NCI-H1436 (cell line): ENCODE measurements at regions not wholly inside any gene's neighbourhood (a gene's known extent, or its start where the extent isn't known, plus 50 kb on each side); places are given as distances from the start of the nearest gene placed in this dataset.

ENCODE experiments used
- DNase-seq: peaks from one replicate; lab custom pipeline; 2025; lab: John Stamatoyannopoulos, UW

DNA sequence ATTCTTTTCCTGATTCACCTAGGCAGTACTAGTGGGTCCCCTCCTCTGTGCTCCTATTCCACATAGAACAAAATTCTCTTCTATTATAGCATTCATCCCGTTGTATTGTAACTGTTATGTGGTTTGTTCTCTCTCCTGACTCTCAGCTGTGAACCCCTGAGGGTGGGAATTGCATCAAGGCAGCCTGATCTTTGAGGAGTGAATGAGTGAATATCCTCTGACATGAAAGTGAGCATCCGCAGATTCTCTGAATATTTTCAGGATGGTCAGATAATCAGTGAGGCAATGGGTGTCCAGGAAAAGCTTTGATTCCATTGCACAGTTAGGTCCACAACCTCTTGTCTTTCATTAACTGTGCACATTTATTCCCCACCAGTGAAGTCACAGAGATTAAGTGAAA, 67.6 kb upstream of the SLC22A23 start:
- no peak for DNase-seq

DNA sequence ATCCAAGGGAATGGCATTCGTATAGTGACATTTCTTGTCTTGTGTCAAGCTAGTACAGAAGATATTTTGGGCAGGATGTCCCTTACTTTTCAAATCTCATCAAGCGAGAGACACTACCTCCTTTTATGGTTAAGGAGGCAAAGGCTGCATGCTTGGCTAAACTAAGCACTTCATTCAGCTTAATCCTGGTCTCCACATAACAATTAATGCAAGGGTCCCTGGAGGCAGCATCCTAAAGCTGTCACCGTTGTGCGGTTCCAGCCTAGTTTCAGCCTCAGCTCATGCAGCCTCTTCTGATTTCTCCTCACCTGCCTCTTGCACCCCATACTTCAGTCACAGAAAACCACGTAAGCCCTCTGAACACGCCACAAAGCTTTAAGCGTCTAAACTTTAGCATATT, 67.1 kb upstream of the SLC22A23 start:
- DNase-seq = no peak

DNA sequence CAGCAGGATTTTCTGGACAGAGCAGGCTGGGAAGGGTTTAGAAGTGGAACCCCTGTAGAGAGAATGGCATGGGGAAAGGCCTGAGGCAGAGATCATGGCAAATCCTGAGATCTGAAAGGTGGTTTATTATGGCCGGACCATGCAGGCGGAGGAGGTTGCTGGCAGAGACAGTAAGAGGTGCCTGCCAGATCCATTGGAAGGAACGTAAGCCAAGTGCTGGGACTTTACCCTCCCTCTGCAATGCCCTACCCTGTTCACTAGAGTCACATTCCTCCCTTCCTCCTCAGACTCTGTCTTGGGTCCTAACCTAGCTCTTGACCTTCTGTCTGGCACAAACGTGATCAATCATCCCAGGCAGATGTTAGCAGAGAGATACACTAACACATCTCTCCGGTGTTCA, 66.4 kb upstream of the SLC22A23 start:
- DNase-seq = no peak

DNA sequence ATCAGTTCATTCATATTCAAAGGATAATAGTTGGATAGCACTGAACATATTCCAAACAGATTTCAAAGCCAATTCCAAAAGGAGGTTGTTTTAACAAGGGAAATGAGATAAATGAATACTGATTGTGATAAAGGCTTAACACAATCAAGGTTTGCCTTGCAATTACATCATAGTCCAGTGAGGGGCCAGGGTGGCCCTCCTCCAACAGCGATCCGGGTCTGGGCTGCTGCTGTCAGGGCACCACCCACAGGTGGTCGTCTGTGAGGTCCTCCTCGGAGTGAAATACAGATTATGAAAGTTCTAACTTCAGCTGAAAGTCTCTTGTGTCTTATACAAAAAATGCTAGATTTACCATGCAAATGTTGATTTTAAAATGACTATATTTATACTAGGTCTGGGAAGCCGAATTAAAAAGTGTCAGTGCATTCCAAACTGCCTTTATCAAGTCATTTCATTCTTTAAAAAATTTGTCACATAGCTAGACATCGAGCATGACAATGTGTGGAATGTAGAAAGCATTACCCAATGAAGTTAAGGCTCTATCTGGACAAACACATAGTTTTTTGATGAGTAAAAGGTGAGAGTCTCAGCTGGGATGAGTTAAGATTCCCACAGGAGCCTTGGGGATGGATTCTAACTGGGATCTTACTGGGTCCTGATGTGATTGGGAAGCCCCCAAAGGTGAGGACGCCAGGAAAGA, 65.9 kb upstream of the SLC22A23 start:
- no peak for DNase-seq

DNA sequence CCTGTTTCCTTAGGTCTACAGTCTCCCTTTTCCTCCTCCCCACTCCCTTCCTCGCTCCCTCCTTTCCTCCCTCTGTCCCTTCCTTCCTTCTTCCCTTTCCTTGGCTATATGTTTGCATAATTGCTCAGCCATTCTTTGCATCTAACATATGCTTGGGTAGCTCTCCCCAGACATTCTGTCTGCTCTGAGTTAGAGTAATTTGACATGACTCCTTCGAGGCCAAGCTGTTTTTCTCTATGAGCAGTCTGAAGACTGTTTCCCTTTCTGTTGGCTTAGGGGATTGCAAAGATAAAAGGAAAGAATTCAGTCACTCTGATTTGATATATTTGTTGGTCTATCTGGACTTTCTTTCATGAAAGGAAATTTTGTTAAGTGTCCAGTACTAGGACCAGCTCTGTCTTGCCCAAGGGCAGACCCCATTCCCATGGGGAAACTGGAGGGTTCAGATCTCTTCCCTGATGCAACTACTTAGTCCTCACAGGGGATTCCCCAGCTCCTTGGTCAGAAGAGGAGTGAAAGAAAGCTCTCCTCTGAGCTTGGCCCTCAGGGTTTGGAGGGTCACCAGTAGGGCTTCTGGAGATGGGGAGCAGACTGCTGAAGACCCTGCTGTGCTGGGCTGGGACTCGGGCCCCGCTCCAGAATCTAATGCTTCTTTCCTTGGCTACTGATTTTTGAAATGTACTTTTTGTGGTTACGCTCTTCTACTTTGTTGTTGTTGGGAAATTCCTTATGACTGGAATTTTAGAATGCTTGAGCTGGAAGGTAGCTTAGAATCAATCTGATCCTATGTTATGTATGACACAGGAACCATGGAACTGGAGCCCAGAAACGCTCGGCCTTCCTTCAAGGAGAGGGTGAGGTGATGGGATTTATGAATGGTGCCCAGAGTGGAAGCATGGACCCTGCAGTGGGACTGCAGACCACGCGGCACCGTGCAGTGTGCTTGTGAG, 63.7 kb upstream of the SLC22A23 start:
- DNase-seq = no peak

DNA sequence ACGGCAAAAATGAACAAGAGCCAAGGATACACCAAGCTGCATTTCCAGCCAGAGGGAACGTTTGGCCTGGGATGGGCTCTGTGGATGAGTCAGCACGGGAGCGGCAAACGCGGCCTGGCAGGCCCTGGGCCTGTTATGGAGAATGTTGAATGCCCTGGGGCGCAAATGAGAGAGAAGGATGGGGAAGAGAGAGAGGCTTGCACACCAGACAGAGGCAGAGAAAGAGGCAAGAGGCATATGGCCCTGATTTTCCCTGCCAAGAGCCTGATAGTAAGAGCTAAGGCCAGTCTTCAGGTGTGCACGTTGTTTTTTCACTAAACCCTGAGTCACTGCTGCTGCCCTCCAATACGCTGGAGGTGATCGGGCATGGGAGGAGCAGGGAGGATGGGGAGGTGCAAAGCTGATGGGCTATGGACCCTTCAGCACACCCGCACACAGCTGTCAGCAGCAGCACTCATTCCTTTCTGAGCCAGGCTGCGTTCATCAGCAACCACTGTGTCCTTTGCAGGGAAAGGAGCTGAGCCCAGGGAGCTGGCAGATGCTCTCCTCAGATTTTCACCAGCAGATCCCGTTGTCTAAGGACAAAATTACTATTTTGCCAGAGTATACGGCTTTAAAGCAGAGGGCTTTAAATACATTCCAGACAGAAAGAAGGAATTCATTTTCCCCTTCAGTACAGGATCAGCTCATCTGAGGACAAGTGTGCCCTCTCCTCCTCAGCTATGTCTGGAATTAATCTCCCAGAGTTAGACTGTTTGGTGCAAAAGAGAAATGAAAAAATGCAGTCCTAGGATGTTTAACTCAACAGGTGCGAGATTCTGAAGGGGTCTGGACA, 61.7 kb upstream of the SLC22A23 start:
- no peak for DNase-seq

DNA sequence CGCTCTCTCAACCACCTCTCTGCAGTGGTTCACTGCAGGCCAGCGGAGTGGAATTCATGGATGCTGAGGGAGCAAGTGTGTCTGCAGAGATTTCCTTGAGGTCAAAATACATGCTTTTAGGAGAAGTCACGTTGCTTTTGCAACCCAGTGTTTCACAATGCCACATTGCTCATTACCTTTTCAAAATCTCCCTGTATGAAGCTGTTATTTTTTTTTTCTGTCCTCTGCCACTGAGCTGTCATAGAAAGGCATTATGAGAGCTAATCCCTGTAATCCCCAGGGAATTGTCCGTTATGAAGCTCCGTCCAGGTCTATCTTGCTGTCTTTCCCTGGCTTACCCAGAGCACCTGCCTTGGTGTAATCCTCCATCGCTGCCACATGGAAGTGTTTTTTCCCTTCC, 60.5 kb upstream of the SLC22A23 start:
- no peak for DNase-seq

DNA sequence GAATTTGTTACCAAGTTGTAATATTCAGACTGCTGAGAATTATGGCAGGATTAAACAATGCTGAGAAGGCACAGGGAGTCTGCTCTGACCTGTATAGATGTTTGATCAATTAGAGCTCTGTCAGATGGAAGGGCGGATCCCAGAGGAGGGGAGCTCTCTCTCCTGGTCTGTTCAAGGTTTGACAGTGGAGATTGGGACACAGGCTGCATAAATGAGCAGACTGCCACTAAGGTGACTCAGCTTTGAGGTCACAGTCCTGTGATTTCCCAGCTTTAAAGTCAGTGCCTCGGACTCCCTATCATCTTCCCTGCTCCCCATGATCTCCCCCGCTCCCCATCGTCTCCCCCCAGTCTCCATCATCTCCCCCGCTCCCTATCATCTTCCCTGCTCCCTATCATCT, 59.2 kb upstream of the SLC22A23 start:
- DNase-seq = no peak

DNA sequence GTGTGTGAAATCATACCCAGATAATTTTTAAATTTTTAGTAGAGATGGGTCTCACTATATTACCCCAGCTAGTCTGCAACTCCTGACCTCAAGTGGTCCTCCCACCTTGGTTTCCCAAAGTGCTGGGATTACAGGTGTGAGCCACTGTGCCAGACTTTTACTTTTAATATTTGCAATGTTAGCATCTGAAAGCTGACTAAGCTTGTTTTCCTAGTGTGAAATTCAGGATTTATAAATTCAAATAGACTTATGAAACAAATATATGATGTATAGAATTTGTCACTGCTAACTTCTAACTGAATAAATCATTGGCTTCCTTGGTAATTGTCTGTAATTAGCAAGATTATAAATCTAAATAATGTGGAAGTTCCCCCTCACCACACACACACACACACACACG, 58.8 kb upstream of the SLC22A23 start:
- no peak for DNase-seq

DNA sequence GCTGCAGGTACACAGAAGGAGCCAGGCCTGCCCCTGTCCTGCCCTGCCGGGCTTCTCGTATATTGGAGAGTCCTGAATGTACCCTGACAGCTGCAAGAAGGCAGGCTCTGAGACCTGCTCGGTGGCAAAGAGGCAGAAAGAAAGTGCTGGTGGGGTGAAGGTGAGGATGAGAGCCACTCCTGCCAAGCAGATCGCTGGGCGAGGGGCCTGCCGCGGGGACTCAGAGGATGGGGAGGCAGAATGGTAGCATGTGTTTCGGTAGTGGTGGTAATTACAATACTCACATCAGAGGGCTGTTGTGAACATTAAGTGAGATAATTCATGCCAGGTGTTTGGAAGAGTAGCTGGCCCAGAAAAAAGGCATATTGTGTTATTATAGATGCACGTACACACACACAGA, 56.6 kb upstream of the SLC22A23 start:
- no peak for DNase-seq

DNA sequence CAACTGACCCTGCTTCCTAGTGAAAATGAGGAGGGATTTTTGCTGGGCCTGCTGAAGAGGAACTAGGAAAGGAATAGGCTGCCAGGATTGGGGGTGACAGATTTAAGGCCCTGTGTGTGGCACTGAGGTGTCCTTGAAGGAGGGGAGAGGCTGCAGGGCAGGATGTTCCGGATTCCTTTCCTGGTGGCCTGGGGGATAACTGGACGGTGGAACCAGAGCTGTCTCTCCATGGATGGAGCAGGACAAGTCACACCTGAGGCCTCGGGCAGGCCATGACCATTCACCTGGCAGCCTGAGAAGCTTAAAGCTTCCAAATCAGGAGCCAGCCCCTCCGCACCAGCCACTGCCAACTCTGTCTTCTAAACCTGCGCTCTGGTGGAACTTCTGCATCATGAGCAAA, 56.0 kb upstream of the SLC22A23 start:
- DNase-seq = no peak

DNA sequence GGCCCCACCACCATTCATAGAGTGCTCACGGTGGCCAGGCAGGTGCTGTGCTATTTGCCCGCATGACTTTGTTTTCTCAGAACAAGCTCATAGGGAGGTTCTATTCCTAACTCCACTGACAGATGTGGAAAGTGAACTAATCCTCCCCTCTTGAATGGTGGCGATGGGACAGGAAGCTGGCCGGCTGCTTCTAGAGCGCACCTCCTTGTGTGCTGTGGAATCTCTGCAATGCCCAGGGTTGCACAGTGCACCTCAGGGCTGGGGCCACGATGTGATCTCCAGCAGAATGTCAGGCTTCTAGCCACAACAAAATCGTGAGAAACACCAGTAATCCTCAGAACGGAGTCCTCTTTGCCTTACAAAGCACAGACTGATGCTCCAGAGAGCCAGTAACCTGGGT, 53.8 kb upstream of the SLC22A23 start:
- DNase-seq = no peak

DNA sequence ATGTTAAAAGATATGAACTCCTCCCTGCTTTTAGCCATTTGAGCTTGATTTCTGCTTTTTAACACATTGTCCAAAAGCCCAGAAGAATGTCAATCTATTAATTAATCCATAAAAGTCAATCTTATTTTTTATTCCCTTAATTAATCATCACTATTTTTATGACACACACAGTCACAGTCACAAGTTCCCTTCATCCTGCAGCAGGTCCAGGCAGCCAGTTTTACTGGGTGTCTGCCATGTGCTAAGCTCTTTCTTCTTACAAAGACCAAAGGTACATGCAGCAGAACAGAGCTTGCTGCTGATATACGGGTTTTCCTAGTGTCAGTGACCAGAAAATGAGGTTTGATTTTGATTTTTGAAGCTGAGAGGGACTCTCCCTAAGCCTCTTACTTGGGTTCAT, 53.3 kb upstream of the SLC22A23 start:
- no peak for DNase-seq

DNA sequence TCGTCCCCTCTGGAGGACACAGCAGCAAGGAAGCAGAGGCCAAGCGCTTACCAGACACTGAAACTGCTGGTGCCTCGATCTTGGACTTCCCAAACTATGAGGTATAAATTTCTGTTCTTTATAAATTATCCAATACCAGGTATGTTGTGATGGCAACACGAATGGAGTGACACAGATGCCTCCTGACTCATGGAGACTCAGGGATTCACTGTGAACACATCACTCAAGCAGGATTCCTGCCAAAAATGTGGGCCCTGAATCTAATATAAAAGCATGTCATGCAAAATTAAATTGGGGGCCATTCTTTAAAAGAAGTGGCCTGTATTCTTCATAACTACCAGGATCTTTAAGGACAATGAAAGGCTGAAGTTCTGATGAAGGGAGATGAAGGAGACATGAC, 52.5 kb upstream of the SLC22A23 start:
- DNase-seq = no peak

DNA sequence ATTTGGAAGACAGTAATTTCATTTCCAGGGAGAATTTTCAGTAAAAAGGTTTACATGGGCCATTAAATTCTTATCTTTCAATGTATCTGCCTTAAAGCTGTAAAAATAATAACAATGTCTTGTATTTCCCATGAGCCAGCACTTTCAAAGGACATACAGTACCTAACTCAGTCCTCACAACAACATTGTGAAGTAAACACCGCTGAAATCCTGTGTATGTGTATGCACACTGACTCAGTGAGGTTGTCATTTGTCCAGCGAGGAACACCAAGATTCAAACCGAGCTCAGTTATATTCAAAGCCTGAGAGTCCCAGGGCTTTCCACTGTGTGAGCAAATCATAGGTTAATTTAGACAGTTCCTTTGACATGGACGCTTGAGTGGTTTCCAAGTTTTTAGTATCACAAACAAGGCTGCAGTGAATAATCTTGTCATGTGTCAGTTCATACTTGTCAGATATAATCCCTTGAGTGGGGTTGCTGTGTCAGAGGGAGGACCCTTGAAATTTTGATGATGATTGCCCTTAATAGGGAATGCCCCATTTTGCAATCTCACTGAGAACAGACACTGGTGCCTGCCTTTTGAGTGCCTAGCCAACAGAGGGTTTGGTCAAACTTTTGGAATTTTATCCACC, 50.0 kb upstream of the SLC22A23 start:
- no peak for DNase-seq
